ENCODE measurements at regions not wholly inside any gene's neighbourhood (a gene's known extent, or its start where the extent isn't known, plus 50 kb on each side); places are given as distances from the start of the nearest gene placed in this dataset.

DNA sequence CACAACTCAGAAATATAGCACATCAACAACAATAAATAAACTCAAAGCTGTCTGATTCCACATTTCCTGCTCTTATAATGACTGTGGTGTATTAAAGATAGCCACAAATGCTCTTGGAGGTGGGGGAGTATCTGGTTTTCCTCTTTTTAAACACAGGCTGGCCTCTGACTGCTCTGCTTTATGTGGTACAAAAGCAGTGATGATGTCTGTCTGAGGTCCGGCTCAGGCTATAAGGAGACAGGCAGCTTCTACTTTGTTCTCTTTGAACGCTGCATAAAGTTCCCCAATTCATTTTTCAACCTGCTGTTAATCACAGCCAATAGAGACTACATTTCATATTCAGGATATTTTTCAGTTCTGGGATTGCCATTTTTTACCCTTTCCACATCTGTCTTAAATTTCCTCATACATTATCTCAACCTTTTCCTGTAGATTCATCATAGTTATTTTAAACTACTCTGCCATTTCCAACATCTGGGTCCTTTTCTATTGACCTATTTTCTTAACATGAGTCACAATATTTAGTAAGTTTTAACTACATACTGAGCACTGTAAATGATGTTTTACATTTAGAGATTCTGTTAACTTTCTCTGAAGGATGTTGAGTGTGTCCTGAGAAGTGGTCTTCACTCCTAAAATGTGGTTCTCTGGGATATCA is 64.9 kb downstream of the CRPPA start:
- no peak for TF ChIP-seq FOXM1 (IDR thresholded peaks at IDR 0.05; ENCODE audit: borderline replicate concordance, low read depth)
- TF ChIP-seq ZBTB7A (IDR thresholded peaks at IDR 0.05; ENCODE audit: low read depth), result no peak
- TF ChIP-seq TEAD4 (IDR thresholded peaks at IDR 0.05), result no peak
- TF ChIP-seq, protein P1, sequence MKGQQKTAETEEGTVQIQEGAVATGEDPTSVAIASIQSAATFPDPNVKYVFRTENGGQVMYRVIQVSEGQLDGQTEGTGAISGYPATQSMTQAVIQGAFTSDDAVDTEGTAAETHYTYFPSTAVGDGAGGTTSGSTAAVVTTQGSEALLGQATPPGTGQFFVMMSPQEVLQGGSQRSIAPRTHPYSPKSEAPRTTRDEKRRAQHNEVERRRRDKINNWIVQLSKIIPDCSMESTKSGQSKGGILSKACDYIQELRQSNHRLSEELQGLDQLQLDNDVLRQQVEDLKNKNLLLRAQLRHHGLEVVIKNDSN (IDR thresholded peaks at IDR 0.05), result no peak
- TF ChIP-seq, protein P2, sequence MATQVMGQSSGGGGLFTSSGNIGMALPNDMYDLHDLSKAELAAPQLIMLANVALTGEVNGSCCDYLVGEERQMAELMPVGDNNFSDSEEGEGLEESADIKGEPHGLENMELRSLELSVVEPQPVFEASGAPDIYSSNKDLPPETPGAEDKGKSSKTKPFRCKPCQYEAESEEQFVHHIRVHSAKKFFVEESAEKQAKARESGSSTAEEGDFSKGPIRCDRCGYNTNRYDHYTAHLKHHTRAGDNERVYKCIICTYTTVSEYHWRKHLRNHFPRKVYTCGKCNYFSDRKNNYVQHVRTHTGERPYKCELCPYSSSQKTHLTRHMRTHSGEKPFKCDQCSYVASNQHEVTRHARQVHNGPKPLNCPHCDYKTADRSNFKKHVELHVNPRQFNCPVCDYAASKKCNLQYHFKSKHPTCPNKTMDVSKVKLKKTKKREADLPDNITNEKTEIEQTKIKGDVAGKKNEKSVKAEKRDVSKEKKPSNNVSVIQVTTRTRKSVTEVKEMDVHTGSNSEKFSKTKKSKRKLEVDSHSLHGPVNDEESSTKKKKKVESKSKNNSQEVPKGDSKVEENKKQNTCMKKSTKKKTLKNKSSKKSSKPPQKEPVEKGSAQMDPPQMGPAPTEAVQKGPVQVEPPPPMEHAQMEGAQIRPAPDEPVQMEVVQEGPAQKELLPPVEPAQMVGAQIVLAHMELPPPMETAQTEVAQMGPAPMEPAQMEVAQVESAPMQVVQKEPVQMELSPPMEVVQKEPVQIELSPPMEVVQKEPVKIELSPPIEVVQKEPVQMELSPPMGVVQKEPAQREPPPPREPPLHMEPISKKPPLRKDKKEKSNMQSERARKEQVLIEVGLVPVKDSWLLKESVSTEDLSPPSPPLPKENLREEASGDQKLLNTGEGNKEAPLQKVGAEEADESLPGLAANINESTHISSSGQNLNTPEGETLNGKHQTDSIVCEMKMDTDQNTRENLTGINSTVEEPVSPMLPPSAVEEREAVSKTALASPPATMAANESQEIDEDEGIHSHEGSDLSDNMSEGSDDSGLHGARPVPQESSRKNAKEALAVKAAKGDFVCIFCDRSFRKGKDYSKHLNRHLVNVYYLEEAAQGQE (IDR thresholded peaks at IDR 0.05; ENCODE audit: low read depth), result no peak

DNA sequence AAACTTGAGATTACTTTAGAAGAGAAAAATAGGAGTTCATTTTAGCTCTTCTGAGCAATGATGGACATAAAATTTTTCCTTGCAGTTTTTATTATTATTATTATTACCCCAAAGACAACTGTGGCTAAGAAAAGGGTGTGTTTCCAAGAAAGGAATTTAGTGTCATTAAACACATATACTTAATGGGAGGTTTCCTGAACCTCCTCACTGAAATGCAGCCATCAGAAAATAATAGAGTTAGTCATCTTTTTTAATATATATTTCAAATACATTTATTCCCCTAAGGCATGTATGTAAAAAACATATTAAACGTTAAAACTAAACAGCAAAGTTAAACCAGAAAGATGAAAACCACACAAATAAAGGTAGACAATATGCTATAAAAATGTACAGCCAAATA is 66.8 kb downstream of the CRPPA start:
- TF ChIP-seq TEAD4 (IDR thresholded peaks at IDR 0.05), result no peak
- TF ChIP-seq FOXM1 (IDR thresholded peaks at IDR 0.05; ENCODE audit: borderline replicate concordance, low read depth), result no peak
- TF ChIP-seq EGR1 (IDR thresholded peaks at IDR 0.05), result no peak
- no peak for TF ChIP-seq TCF12 (IDR thresholded peaks at IDR 0.05; ENCODE audit: low read depth)
- no peak for TF ChIP-seq ZBTB7A (IDR thresholded peaks at IDR 0.05; ENCODE audit: low read depth)
- TF ChIP-seq RAD21 (IDR thresholded peaks at IDR 0.05; ENCODE audit: low read depth), result no peak
- TF ChIP-seq CEBPB (IDR thresholded peaks at IDR 0.05), result no peak
- TF ChIP-seq TAF1 (IDR thresholded peaks at IDR 0.05; ENCODE audit: low read depth), result no peak
- TF ChIP-seq YY1 (IDR thresholded peaks at IDR 0.05; ENCODE audit: low read depth), result no peak
- TF ChIP-seq, protein P1 (IDR thresholded peaks at IDR 0.05), result no peak
- TF ChIP-seq, protein P2 (IDR thresholded peaks at IDR 0.05; ENCODE audit: low read depth), result no peak
- no peak for TF ChIP-seq EP300 (IDR thresholded peaks at IDR 0.05; ENCODE audit: borderline replicate concordance)
- no peak for TF ChIP-seq CREB1 (IDR thresholded peaks at IDR 0.05; ENCODE audit: low read depth)
- TF ChIP-seq, protein P3, sequence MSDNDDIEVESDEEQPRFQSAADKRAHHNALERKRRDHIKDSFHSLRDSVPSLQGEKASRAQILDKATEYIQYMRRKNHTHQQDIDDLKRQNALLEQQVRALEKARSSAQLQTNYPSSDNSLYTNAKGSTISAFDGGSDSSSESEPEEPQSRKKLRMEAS (IDR thresholded peaks at IDR 0.05), result no peak
- no peak for TF ChIP-seq NFIC (IDR thresholded peaks at IDR 0.05)

DNA sequence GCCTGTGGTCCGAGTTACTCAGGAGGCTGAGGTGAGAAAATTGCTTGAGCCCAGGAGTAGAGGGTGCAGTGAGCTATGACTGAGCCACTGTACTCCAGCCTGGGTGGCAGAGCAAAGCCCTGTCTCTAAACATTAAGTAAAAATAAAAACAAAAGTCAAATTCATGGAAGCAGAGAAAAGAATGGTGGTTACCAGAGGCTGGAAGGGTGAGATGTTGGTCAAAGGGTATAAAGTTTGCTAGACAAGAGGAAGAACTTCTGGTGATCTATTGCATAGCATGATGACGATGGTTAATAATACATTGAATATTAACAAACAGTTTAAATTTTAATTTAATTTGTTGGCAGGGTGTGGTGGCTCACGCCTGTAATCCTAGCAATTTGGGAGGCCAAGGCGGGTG is 68.1 kb downstream of the CRPPA start:
- TF ChIP-seq TCF12 (IDR thresholded peaks at IDR 0.05; ENCODE audit: low read depth) (no peak), EP300 (IDR thresholded peaks at IDR 0.05; ENCODE audit: borderline replicate concordance) (no peak), YY1 (IDR thresholded peaks at IDR 0.05; ENCODE audit: low read depth) (no peak), TAF1 (IDR thresholded peaks at IDR 0.05; ENCODE audit: low read depth) (no peak), NFIC (IDR thresholded peaks at IDR 0.05) (no peak), CREB1 (IDR thresholded peaks at IDR 0.05; ENCODE audit: low read depth) (no peak), RAD21 (IDR thresholded peaks at IDR 0.05; ENCODE audit: low read depth) (no peak), TEAD4 (IDR thresholded peaks at IDR 0.05) (no peak), EGR1 (IDR thresholded peaks at IDR 0.05) (no peak), FOXM1 (IDR thresholded peaks at IDR 0.05; ENCODE audit: borderline replicate concordance, low read depth) (no peak), CEBPB (IDR thresholded peaks at IDR 0.05) (no peak), ZBTB7A (IDR thresholded peaks at IDR 0.05; ENCODE audit: low read depth) (no peak)
- TF ChIP-seq, protein P2 (IDR thresholded peaks at IDR 0.05; ENCODE audit: low read depth), result no peak
- TF ChIP-seq, protein P3 (IDR thresholded peaks at IDR 0.05), result no peak
- TF ChIP-seq, protein P1 (IDR thresholded peaks at IDR 0.05), result no peak

DNA sequence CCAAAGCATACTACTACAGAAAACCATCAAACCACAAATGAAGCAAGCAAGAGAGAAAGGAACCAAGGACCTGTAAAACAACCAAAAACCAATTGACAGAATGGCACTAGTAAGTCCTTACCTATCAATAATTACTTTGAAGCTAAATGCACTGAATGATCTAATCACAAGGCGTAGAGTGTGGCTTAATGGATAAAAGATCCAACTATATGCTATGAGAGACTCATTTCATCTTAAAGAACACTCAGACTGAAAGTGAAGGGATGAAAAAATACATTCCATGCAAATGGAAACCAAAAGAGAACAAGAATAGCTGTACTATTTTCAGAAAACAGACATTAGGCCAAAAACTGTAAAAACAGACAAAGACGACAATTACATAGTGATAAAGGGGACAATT is 70.7 kb downstream of the CRPPA start:
- TF ChIP-seq, protein P1 (IDR thresholded peaks at IDR 0.05), result no peak
